H9 (cell line): ENCODE measurements at regions not wholly inside any gene's neighbourhood (a gene's known extent, or its start where the extent isn't known, plus 50 kb on each side); places are given as distances from the start of the nearest gene placed in this dataset.

Experiments
- DNase-seq: peaks from one replicate; pipeline ENCODE4 v3.0.0-alpha.2; 2017
- H2AFZ ChIP-seq: one replicate; pipeline ENCODE4 v1.6.1; 2013; ENCODE audit warnings: mild to moderate bottlenecking, low read length, control low read depth, moderate library complexity
- H2AK5ac ChIP-seq: 2 replicates; pipeline ENCODE4 v1.6.1; 2013; ENCODE audit warnings: low read length, control low read depth, mixed read lengths; ENCODE audit not compliant: insufficient read length
- H2BK120ac ChIP-seq: one replicate; pipeline ENCODE4 v1.6.1; 2013; ENCODE audit warnings: low read depth, mild to moderate bottlenecking, low read length, control low read depth, inconsistent platforms; ENCODE audit not compliant: poor library complexity, severe bottlenecking
- H2BK12ac ChIP-seq: 2 replicates; pipeline ENCODE4 v1.6.1; 2013; ENCODE audit warnings: low read length, control low read depth, mixed read lengths, low read depth; ENCODE audit not compliant: insufficient read length
- H2BK15ac ChIP-seq: 2 replicates; pipeline ENCODE4 v1.6.1; 2013; ENCODE audit warnings: low read depth, low read length, control low read depth
- H2BK20ac ChIP-seq: one replicate; pipeline ENCODE4 v1.6.1; 2013; ENCODE audit warnings: low read depth, mild to moderate bottlenecking, low read length, control low read depth, inconsistent platforms; ENCODE audit not compliant: poor library complexity, severe bottlenecking
- H2BK5ac ChIP-seq: 2 replicates; pipeline ENCODE4 v1.6.1; 2013; ENCODE audit warnings: low read length, control low read depth, mixed read lengths; ENCODE audit not compliant: insufficient read length
- H3K14ac ChIP-seq: 2 replicates; pipeline ENCODE4 v1.6.1; 2013; ENCODE audit warnings: low read length, control low read depth; ENCODE audit not compliant: insufficient read depth
- H3K18ac ChIP-seq: 2 replicates; pipeline ENCODE4 v1.6.1; 2013; ENCODE audit warnings: low read depth, mild to moderate bottlenecking, mixed read lengths, low read length, control low read depth; ENCODE audit not compliant: insufficient read length
- H3K23ac ChIP-seq: 2 replicates; pipeline ENCODE4 v1.6.1; 2013; ENCODE audit warnings: low read length, control low read depth, mixed read lengths, low read depth; ENCODE audit not compliant: insufficient read length
- H3K23me2 ChIP-seq: 2 replicates; pipeline ENCODE4 v1.6.1; 2013; ENCODE audit warnings: low read depth, mild to moderate bottlenecking, mixed read lengths, low read length, control low read depth; ENCODE audit not compliant: insufficient read length, poor library complexity, severe bottlenecking
- H3K27ac ChIP-seq: 2 replicates; pipeline ENCODE4 v1.5.1; 2013; ENCODE audit warnings: low read length, control low read depth, mixed read lengths, low read depth; ENCODE audit not compliant: insufficient read length
- H3K27me3 ChIP-seq: 2 replicates; pipeline ENCODE4 v1.6.1; 2013; ENCODE audit warnings: low read length, control low read depth, inconsistent platforms; ENCODE audit not compliant: insufficient read depth
- H3K4ac ChIP-seq: 2 replicates; pipeline ENCODE4 v1.6.1; 2013; ENCODE audit warnings: low read depth, mild to moderate bottlenecking, control low read depth, inconsistent platforms, low read length, moderate library complexity
- H3K4me1 ChIP-seq: 2 replicates; pipeline ENCODE4 v1.6.1; 2013; ENCODE audit warnings: low read length, control low read depth, inconsistent platforms; ENCODE audit not compliant: insufficient read depth
- H3K4me2 ChIP-seq: 2 replicates; pipeline ENCODE4 v1.6.1; 2013; ENCODE audit warnings: low read length, control low read depth, mixed read lengths; ENCODE audit not compliant: insufficient read length, insufficient read depth
- H3K56ac ChIP-seq: 2 replicates; pipeline ENCODE4 v1.6.1; 2013; ENCODE audit warnings: low read depth, mild to moderate bottlenecking, mixed read lengths, low read length, control low read depth; ENCODE audit not compliant: insufficient read length
- H3K79me1 ChIP-seq: 2 replicates; pipeline ENCODE4 v1.6.1; 2013; ENCODE audit warnings: low read depth, mild to moderate bottlenecking, moderate library complexity, low read length, control low read depth, inconsistent platforms; ENCODE audit not compliant: insufficient read depth, poor library complexity, severe bottlenecking
- H3K79me2 ChIP-seq: 2 replicates; pipeline ENCODE4 v1.6.1; 2013; ENCODE audit warnings: low read length, control low read depth, inconsistent platforms; ENCODE audit not compliant: insufficient read depth
- H3K9ac ChIP-seq: 2 replicates; pipeline ENCODE4 v1.6.1; 2013; ENCODE audit warnings: low read length, control low read depth, mixed read lengths; ENCODE audit not compliant: insufficient read length; ENCODE audit errors: extremely low read depth
- H3K9me3 ChIP-seq: one replicate; pipeline ENCODE4 v1.6.1; 2013; ENCODE audit warnings: low read depth, low read length, inconsistent platforms; ENCODE audit not compliant: control insufficient read depth
- H3T11ph ChIP-seq: one replicate; pipeline ENCODE4 v1.6.1; 2013; ENCODE audit warnings: mild to moderate bottlenecking, low read length, control low read depth, inconsistent platforms
- H4K20me1 ChIP-seq: one replicate; pipeline ENCODE4 v1.6.1; 2013; ENCODE audit not compliant: control insufficient read depth, insufficient read length, insufficient read depth
- H4K5ac ChIP-seq: 2 replicates; pipeline ENCODE4 v1.6.1; 2013; ENCODE audit warnings: low read depth, mild to moderate bottlenecking, mixed read lengths, low read length, control low read depth; ENCODE audit not compliant: insufficient read length
- H4K8ac ChIP-seq: replicated peaks from 2 replicates; pipeline ENCODE4 v1.6.1; 2013; ENCODE audit warnings: low read length, control low read depth, mixed read lengths, low read depth; ENCODE audit not compliant: insufficient read length
- H4K91ac ChIP-seq: 2 replicates; pipeline ENCODE4 v1.6.1; 2013; ENCODE audit warnings: low read depth, mild to moderate bottlenecking, moderate library complexity, mixed read lengths, low read length, control low read depth; ENCODE audit not compliant: insufficient read length
- H3K27ac Mint-ChIP-seq, 3 experiments: 2 replicates in 2 of 3; 3 replicates in 1 of 3; pipeline ENCODE4 v1.8.0; 2020 to 2021; ENCODE audit warnings: mixed read lengths in 3 of 3, mild to moderate bottlenecking in 1 of 3, moderate library complexity in 1 of 3
- H3K27me3 Mint-ChIP-seq: 2 replicates; pipeline ENCODE4 v1.8.0; 2021; ENCODE audit warnings: low read depth, mild to moderate bottlenecking, moderate library complexity, mixed read lengths
- H3K36me3 Mint-ChIP-seq, 3 experiments: 2 replicates in 2 of 3; 3 replicates in 1 of 3; pipeline ENCODE4 v1.8.0; 2020 to 2021; ENCODE audit warnings: low read depth in 3 of 3, mixed read lengths in 3 of 3; ENCODE audit not compliant: insufficient read depth in 1 of 3
- H3K4me1 Mint-ChIP-seq, 2 experiments: 2 replicates each; pipeline ENCODE4 v1.8.0; 2020; ENCODE audit warnings: mixed read lengths in 2 of 2
- H3K4me3 Mint-ChIP-seq, 2 experiments: 2 replicates in 1 of 2; 3 replicates in 1 of 2; pipeline ENCODE4 v1.8.0; 2020 to 2021; ENCODE audit warnings: mild to moderate bottlenecking in 2 of 2, mixed read lengths in 2 of 2, moderate library complexity in 1 of 2
- H3K9me3 Mint-ChIP-seq, 2 experiments: 2 replicates in 1 of 2; 3 replicates in 1 of 2; pipeline ENCODE4 v1.8.0; 2020; ENCODE audit warnings: mild to moderate bottlenecking in 2 of 2, mixed read lengths in 2 of 2, moderate library complexity in 1 of 2
- CTCF ChIP-seq: fragments of 200-600 bp; sonication (generic); conservative IDR thresholded peaks from 3 replicates; pipeline ENCODE4 v1.8.0; 2021; ENCODE audit warnings: antibody characterized with exemption, mild to moderate bottlenecking
- WGBS: extraction: QIAGEN DNeasy Blood & Tissue Kit; methylation state at CpG from one replicate; pipeline ENCODE4 v1.1.7; 2013; ENCODE audit warnings: missing lambda C conversion rate, low lambda C conversion rate, mixed read lengths; ENCODE audit not compliant: insufficient read length; ENCODE audit errors: extremely low coverage; 5-methylcytosine and 5-hydroxymethylcytosine counted together

DNA sequence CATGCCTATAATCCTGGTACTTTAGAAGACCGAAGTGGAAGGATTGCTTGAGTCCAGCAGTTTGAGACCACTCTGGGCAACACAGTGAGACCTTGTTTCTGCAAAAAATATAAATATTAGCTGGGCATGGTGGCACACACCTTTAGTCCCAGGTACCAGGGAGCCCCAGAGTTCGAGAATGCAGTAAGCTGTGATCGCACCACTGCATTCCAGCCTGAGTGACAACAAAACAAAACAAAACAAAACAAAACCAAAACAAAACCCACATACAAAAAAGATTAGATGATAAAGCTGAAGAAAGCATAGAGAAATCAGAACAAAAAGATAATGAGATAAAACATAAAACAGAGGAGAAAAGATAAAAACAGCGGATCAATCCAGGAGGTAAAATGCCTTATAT, 62.1 kb downstream of the TCF20 start:
- peaks cover 8% of the 10 kb centered on the region; the same call in 1 of the 2 replicates for H3K79me2 ChIP-seq
- H3K27ac Mint-ChIP-seq = no peak overlapping the region
- no peaks in the 10 kb centered on the region for H3K9me3 ChIP-seq
- no peak for DNase-seq
- no peak overlapping the region for H3K14ac ChIP-seq
- H3K4ac ChIP-seq = no peak overlapping the region
- no peak overlapping the region for H3K27ac ChIP-seq
- no peak overlapping the region for H4K5ac ChIP-seq
- H4K91ac ChIP-seq = no peak overlapping the region
- H3K9ac ChIP-seq = no peak overlapping the region
- H4K20me1 ChIP-seq = no peaks in the 10 kb centered on the region
- H3K4me1 ChIP-seq = no peaks in the 10 kb centered on the region
- no peak overlapping the region for H3K4me2 ChIP-seq
- no peak overlapping the region for H2AFZ ChIP-seq
- no peak overlapping the region for H2BK120ac ChIP-seq
- H2AK5ac ChIP-seq = no peak overlapping the region
- no peaks in the 10 kb centered on the region for H3K27me3 ChIP-seq
- H4K8ac ChIP-seq = no peak overlapping the region
- no peaks in the 10 kb centered on the region for H3K9me3 Mint-ChIP-seq
- no peak overlapping the region for H2BK12ac ChIP-seq
- WGBS = no CpG with 5 or more reads among the region's 4 CpGs
- no peaks in the 10 kb centered on the region for H3K27me3 Mint-ChIP-seq
- H2BK5ac ChIP-seq = no peak overlapping the region
- H3T11ph ChIP-seq = no peak overlapping the region
- peaks cover 10 to 15% of the 10 kb centered on the region in 2 experiments for H3K4me1 Mint-ChIP-seq
- H3K23ac ChIP-seq = no peak overlapping the region
- H3K23me2 ChIP-seq = no peaks in the 10 kb centered on the region
- H3K79me1 ChIP-seq = peaks cover 2% of the 10 kb centered on the region
- no peak overlapping the region for H3K4me3 Mint-ChIP-seq
- no peak overlapping the region for H3K18ac ChIP-seq
- H2BK15ac ChIP-seq = no peak overlapping the region
- H3K56ac ChIP-seq = no peak overlapping the region
- no peak overlapping the region for H2BK20ac ChIP-seq
- no peak for TF ChIP-seq CTCF
- peaks cover 17 to 45% (median 31%) of the 10 kb centered on the region in 3 experiments; a peak in 6 of 7 replicates for H3K36me3 Mint-ChIP-seq
